ENCODE measurements at regions not wholly inside any gene's neighbourhood (a gene's known extent, or its start where the extent isn't known, plus 50 kb on each side); places are given as distances from the start of the nearest gene placed in this dataset.
A peak's percentile ranks its signal among the peaks of the same experiment; 100 is the strongest.

- H3K27me3 ChIP-seq = peaks cover 0 to 3% (median 0%) of the 10 kb centered on the region in 3 donors
- intact Hi-C loops (cut with DNase I) = no loop called here
- no peaks in the 10 kb centered on the region for H3K9me3 ChIP-seq
- no peaks in the 10 kb centered on the region for H3K36me3 ChIP-seq
- 84 to 87% methylated on average over 9 of the region's 9 CpGs for WGBS, 2 donors
- TF ChIP-seq CTCF (IDR thresholded peaks at IDR 0.05) (no peak), POLR2A (IDR thresholded peaks at IDR 0.05) (no peak), EP300 (IDR thresholded peaks at IDR 0.05) (no peak), POLR2AphosphoS5 (IDR thresholded peaks at IDR 0.05) (no peak)
- no peak overlapping the region for H3K4me3 ChIP-seq
- H3K27ac ChIP-seq = no peak overlapping the region
- DNase-seq = no peak
- H3K4me1 ChIP-seq = no peaks in the 10 kb centered on the region
Observed at GRCh38 chr2:235343156-235343774, 150.6 kb upstream of the AGAP1 start.

- no peaks in the 10 kb centered on the region for H3K9me3 ChIP-seq
- intact Hi-C loops (cut with DNase I) = no loop called here
- H3K36me3 ChIP-seq = no peaks in the 10 kb centered on the region
- H3K4me3 ChIP-seq = no peak overlapping the region
- no peak overlapping the region for H3K27ac ChIP-seq
- H3K4me1 ChIP-seq = no peaks in the 10 kb centered on the region
- H3K27me3 ChIP-seq = peaks cover 0 to 3% (median 0%) of the 10 kb centered on the region in 3 donors
- no peak for TF ChIP-seq EP300 (IDR thresholded peaks at IDR 0.05)
- no peak for TF ChIP-seq CTCF (IDR thresholded peaks at IDR 0.05)
- no peak for TF ChIP-seq POLR2AphosphoS5 (IDR thresholded peaks at IDR 0.05)
- WGBS, 2 donors = 33 to 59% methylated on average over 10 of the region's 10 CpGs
- no peak for DNase-seq
Observed at GRCh38 chr2:235343869-235344268, 150.0 kb upstream of the AGAP1 start.

- Histone ChIP-seq H3K27ac (no peak overlapping the region), H3K4me1 (no peaks in the 10 kb centered on the region), H3K36me3 (no peaks in the 10 kb centered on the region), H3K4me3 (no peak overlapping the region), H3K27me3 (peaks cover 0 to 3% (median 0%) of the 10 kb centered on the region in 3 donors), H3K9me3 (no peaks in the 10 kb centered on the region)
- TF ChIP-seq CTCF (IDR thresholded peaks at IDR 0.05) (no peak), POLR2AphosphoS5 (IDR thresholded peaks at IDR 0.05) (no peak), POLR2A (IDR thresholded peaks at IDR 0.05) (no peak), EP300 (IDR thresholded peaks at IDR 0.05) (no peak)
- WGBS, 2 donors = 96 to 97% methylated on average over 1 of the region's 1 CpG
- intact Hi-C loops (cut with DNase I) = no loop called here
- no peak for DNase-seq
Observed at GRCh38 chr2:235345745-235346144, 148.1 kb upstream of the AGAP1 start.

GRCh38 chr2:235347691-235348090 is 146.2 kb upstream of the AGAP1 start:
- H3K27me3 ChIP-seq = peaks cover 0 to 3% (median 0%) of the 10 kb centered on the region in 3 donors
- WGBS, 2 donors = 87 to 88% methylated on average over 8 of the region's 8 CpGs
- H3K36me3 ChIP-seq = no peaks in the 10 kb centered on the region
- H3K4me1 ChIP-seq = no peaks in the 10 kb centered on the region
- DNase-seq = no peak
- H3K4me3 ChIP-seq = no peak overlapping the region
- no peak for TF ChIP-seq CTCF (IDR thresholded peaks at IDR 0.05)
- TF ChIP-seq EP300 (IDR thresholded peaks at IDR 0.05) = no peak
- no peak for TF ChIP-seq POLR2AphosphoS5 (IDR thresholded peaks at IDR 0.05)
- TF ChIP-seq POLR2A (IDR thresholded peaks at IDR 0.05) = no peak
- no peaks in the 10 kb centered on the region for H3K9me3 ChIP-seq
- no peak overlapping the region for H3K27ac ChIP-seq
- intact Hi-C loops (cut with DNase I) = no loop called here

GRCh38 chr2:235348329-235348728 is 145.5 kb upstream of the AGAP1 start:
- Histone ChIP-seq H3K27me3 (peaks cover 0 to 3% (median 0%) of the 10 kb centered on the region in 3 donors), H3K4me3 (no peak overlapping the region), H3K36me3 (no peaks in the 10 kb centered on the region), H3K4me1 (no peaks in the 10 kb centered on the region), H3K27ac (no peak overlapping the region), H3K9me3 (no peaks in the 10 kb centered on the region)
- intact Hi-C loops (cut with DNase I) = no loop called here
- peak; percentile 26 for DNase-seq
- 95 to 96% methylated on average over 8 of the region's 8 CpGs for WGBS, 2 donors
- TF ChIP-seq EP300 (IDR thresholded peaks at IDR 0.05) = no peak

Data from sigmoid colon (tissue), 6 donors.